OCI-LY3 (cell line): ENCODE measurements at regions not wholly inside any gene's neighbourhood (a gene's known extent, or its start where the extent isn't known, plus 50 kb on each side); places are given as distances from the start of the nearest gene placed in this dataset.

ENCODE experiments used
- H2AFZ ChIP-seq: fragments of 200-600, 300-600 bp; shearing (Covaris generic); 2 replicates; pipeline ENCODE4 v1.6.0; 2014; ENCODE audit warnings: antibody characterized with exemption, low read depth, low read length
- H3K27ac ChIP-seq: fragments of 200-600, 300-600 bp; sonication (generic); 2 replicates; pipeline ENCODE4 v1.5.1; 2014; ENCODE audit warnings: mild to moderate bottlenecking, low read length, moderate library complexity, mixed read lengths
- H3K27me3 ChIP-seq: fragments of 200-600, 300-600 bp; sonication (generic); 2 replicates; pipeline ENCODE4 v1.6.1; 2014; ENCODE audit warnings: low read depth, low read length, mixed read lengths
- H3K36me3 ChIP-seq: fragments of 200-600, 300-600 bp; sonication (generic); replicated peaks from 2 replicates; pipeline ENCODE3; 2014; ENCODE audit warnings: low read depth, low read length, mixed read lengths
- H3K4me1 ChIP-seq: fragments of 300-600, 200-600 bp; sonication (generic); 2 replicates; pipeline ENCODE4 v1.6.1; 2014; ENCODE audit warnings: low read length, mixed read lengths
- H3K4me2 ChIP-seq: fragments of 200-600, 300-600 bp; sonication (generic); 2 replicates; pipeline ENCODE4 v1.6.1; 2014; ENCODE audit warnings: low read length, mixed read lengths
- H3K4me3 ChIP-seq: fragments of 300-600, 200-600 bp; sonication (generic); 2 replicates; pipeline ENCODE4 v1.5.1; 2014; ENCODE audit warnings: antibody characterized with exemption, mild to moderate bottlenecking, low read length, moderate library complexity
- H3K79me2 ChIP-seq: fragments of 300-600, 200-600 bp; shearing (Covaris generic); 2 replicates; pipeline ENCODE4 v1.6.1; 2014; ENCODE audit warnings: mild to moderate bottlenecking, low read length, mixed read lengths
- H3K9ac ChIP-seq: fragments of 300-600, 200-600 bp; shearing (Covaris generic); 2 replicates; pipeline ENCODE4 v1.6.0; 2014; ENCODE audit warnings: mild to moderate bottlenecking, low read length, moderate library complexity
- H3K9me3 ChIP-seq: fragments of 200-600, 300-600 bp; shearing (Covaris generic); 2 replicates; pipeline ENCODE4 v1.6.1; 2014; ENCODE audit warnings: low read length, mixed read lengths; ENCODE audit not compliant: insufficient read depth
- H4K20me1 ChIP-seq: fragments of 200-600, 300-600 bp; sonication (generic); 2 replicates; pipeline ENCODE4 v1.6.1; 2016; ENCODE audit warnings: low read length, mixed read lengths; ENCODE audit not compliant: insufficient read depth
- CTCF ChIP-seq: fragments of 200-600, 300-600 bp; sonication (generic); IDR thresholded peaks from 2 replicates; pipeline ENCODE4 v1.5.1; 2014; ENCODE audit warnings: antibody characterized with exemption, low read length, low read depth
- EZH2phosphoT487 ChIP-seq: fragments of 200-600 bp; shearing (Covaris generic); IDR thresholded peaks from 2 replicates; pipeline ENCODE4 v1.6.1; 2018; ENCODE audit warnings: antibody characterized with exemption, mixed run types, low read depth

- H3K4me3 ChIP-seq: no peak overlapping the region
- H3K36me3 ChIP-seq: no peaks in the 10 kb centered on the region
- H3K27ac ChIP-seq: no peak overlapping the region
- H4K20me1 ChIP-seq: no peaks in the 10 kb centered on the region
- H3K27me3 ChIP-seq: no peaks in the 10 kb centered on the region
- no peaks in the 10 kb centered on the region for H3K79me2 ChIP-seq
- no peaks in the 10 kb centered on the region for H3K4me1 ChIP-seq
- no peak overlapping the region for H3K4me2 ChIP-seq
- H3K9ac ChIP-seq: no peak overlapping the region
- H3K9me3 ChIP-seq: no peaks in the 10 kb centered on the region
- no peak overlapping the region for H2AFZ ChIP-seq
- no peak for TF ChIP-seq CTCF
- TF ChIP-seq EZH2phosphoT487: no peak
Measured at GRCh38 chr15:93362203-93362602, 273.2 kb upstream of the RGMA start.

- Histone ChIP-seq H3K79me2 (no peaks in the 10 kb centered on the region), H3K36me3 (no peaks in the 10 kb centered on the region), H3K4me3 (no peak overlapping the region), H3K4me1 (no peaks in the 10 kb centered on the region), H4K20me1 (no peaks in the 10 kb centered on the region), H3K27ac (no peak overlapping the region), H3K9ac (no peak overlapping the region), H2AFZ (no peak overlapping the region), H3K27me3 (no peaks in the 10 kb centered on the region), H3K4me2 (no peak overlapping the region), H3K9me3 (no peaks in the 10 kb centered on the region)
- no peak for TF ChIP-seq EZH2phosphoT487
- TF ChIP-seq CTCF: no peak
Measured at GRCh38 chr15:93361703-93362102, 272.7 kb upstream of the RGMA start.

- H3K9me3 ChIP-seq: no peaks in the 10 kb centered on the region
- H3K79me2 ChIP-seq: no peaks in the 10 kb centered on the region
- H4K20me1 ChIP-seq: no peaks in the 10 kb centered on the region
- TF ChIP-seq CTCF (no peak), EZH2phosphoT487 (no peak)
- no peak overlapping the region for H3K4me2 ChIP-seq
- no peak overlapping the region for H3K9ac ChIP-seq
- no peak overlapping the region for H2AFZ ChIP-seq
- H3K27me3 ChIP-seq: no peaks in the 10 kb centered on the region
- H3K4me3 ChIP-seq: no peak overlapping the region
- H3K27ac ChIP-seq: no peak overlapping the region
- H3K4me1 ChIP-seq: no peaks in the 10 kb centered on the region
- no peaks in the 10 kb centered on the region for H3K36me3 ChIP-seq
Measured at GRCh38 chr15:93360976-93361375, 272.0 kb upstream of the RGMA start.

- Histone ChIP-seq H3K27ac (no peak overlapping the region), H3K9ac (no peak overlapping the region), H4K20me1 (no peaks in the 10 kb centered on the region), H3K4me2 (no peak overlapping the region), H3K79me2 (no peaks in the 10 kb centered on the region), H3K4me1 (no peaks in the 10 kb centered on the region), H3K36me3 (no peaks in the 10 kb centered on the region), H3K4me3 (no peak overlapping the region), H3K27me3 (no peaks in the 10 kb centered on the region), H2AFZ (no peak overlapping the region), H3K9me3 (no peaks in the 10 kb centered on the region)
- no peak for TF ChIP-seq CTCF
- no peak for TF ChIP-seq EZH2phosphoT487
Measured at GRCh38 chr15:93360318-93360717, 271.3 kb upstream of the RGMA start.
